ENCODE measurements at regions not wholly inside any gene's neighbourhood (a gene's known extent, or its start where the extent isn't known, plus 50 kb on each side); places are given as distances from the start of the nearest gene placed in this dataset.

- TF ChIP-seq KDM1A (CRISPR knock-in tag; IDR thresholded peaks at IDR 0.05) (no peak), EP300 (IDR thresholded peaks at IDR 0.05; ENCODE audit: low read depth in 2 of 2, low read length in 2 of 2) (peak in 1 of 2 experiments; percentile 50; a peak in 1 of 4 replicates), EP300 (CRISPR knock-in tag; IDR thresholded peaks at IDR 0.05; ENCODE audit: borderline replicate concordance) (no peak; the same call in 1 of the 2 replicates), ZFP36L2 (CRISPR knock-in tag; IDR thresholded peaks at IDR 0.05) (no peak), NCOA1 (CRISPR knock-in tag; IDR thresholded peaks at IDR 0.05) (no peak), ZNF792 (CRISPR knock-in tag; IDR thresholded peaks at IDR 0.05) (no peak), CTCF (CRISPR knock-in tag; IDR thresholded peaks at IDR 0.05) (no peak), IRF9 (CRISPR knock-in tag; IDR thresholded peaks at IDR 0.05; ENCODE audit: borderline replicate concordance) (no peak), CEBPB (IDR thresholded peaks at IDR 0.05; ENCODE audit: borderline replicate concordance, low read depth, low read length) (no peak), ZNF430 (CRISPR knock-in tag; IDR thresholded peaks at IDR 0.05) (no peak)
- TF ChIP-seq, protein P1, sequence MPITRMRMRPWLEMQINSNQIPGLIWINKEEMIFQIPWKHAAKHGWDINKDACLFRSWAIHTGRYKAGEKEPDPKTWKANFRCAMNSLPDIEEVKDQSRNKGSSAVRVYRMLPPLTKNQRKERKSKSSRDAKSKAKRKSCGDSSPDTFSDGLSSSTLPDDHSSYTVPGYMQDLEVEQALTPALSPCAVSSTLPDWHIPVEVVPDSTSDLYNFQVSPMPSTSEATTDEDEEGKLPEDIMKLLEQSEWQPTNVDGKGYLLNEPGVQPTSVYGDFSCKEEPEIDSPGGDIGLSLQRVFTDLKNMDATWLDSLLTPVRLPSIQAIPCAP (CRISPR knock-in tag; IDR thresholded peaks at IDR 0.05; ENCODE audit: low read depth), result no peak
- TF ChIP-seq, protein P2, sequence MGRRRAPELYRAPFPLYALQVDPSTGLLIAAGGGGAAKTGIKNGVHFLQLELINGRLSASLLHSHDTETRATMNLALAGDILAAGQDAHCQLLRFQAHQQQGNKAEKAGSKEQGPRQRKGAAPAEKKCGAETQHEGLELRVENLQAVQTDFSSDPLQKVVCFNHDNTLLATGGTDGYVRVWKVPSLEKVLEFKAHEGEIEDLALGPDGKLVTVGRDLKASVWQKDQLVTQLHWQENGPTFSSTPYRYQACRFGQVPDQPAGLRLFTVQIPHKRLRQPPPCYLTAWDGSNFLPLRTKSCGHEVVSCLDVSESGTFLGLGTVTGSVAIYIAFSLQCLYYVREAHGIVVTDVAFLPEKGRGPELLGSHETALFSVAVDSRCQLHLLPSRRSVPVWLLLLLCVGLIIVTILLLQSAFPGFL (CRISPR knock-in tag; IDR thresholded peaks at IDR 0.05), result no peak
Observed at GRCh38 chr4:119729835-119730670, 101.4 kb upstream of the PDE5A start.
